ENCODE measurements at regions not wholly inside any gene's neighbourhood (a gene's known extent, or its start where the extent isn't known, plus 50 kb on each side); places are given as distances from the start of the nearest gene placed in this dataset.

DNA sequence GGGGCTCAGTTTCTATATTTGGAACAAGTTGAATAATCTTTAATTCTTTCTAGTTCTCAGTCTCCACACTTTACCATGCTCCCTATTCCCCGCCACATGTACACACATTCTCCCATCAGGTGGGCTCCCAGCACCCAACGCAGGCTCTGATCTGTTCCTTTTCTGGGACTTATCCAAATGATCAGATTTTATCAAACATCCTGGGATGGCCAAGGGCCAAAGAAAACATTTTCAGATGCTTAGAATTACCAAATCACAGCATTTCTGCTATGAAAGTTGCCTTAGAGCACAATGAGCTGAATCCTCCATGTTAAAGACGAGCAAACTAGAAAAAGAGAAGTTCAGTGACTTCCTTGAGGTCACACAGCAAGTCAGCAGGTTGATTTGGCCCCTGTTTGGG lies 153.4 kb downstream of the SEC61B start:
- Mint-ChIP-seq H3K36me3 (ENCODE audit: insufficient read depth in 1 of 3, low read depth in 3 of 3) (no peaks in the 10 kb centered on the region), H3K27me3 (ENCODE audit: low read depth) (peaks cover 3% of the 10 kb centered on the region; the same call in 1 of the 2 replicates), H3K9me3 (no peaks in the 10 kb centered on the region), H3K4me3 (no peak overlapping the region), H3K4me1 (peaks cover 5 to 12% of the 10 kb centered on the region in 2 experiments), H3K27ac (no peak overlapping the region)
- H3K4ac ChIP-seq (ENCODE audit: low read depth, low read length) = no peak overlapping the region
- H2BK20ac ChIP-seq (ENCODE audit: low read depth, low read length, poor library complexity, severe bottlenecking) = no peak overlapping the region
- no peaks in the 10 kb centered on the region for H3K79me2 ChIP-seq (ENCODE audit: insufficient read depth, low read length)
- H4K8ac ChIP-seq (replicated peaks; ENCODE audit: insufficient read length, low read depth, low read length) = no peak overlapping the region
- no peak overlapping the region for H3K56ac ChIP-seq (ENCODE audit: insufficient read length, low read depth, low read length)
- no peak overlapping the region for H2BK120ac ChIP-seq (ENCODE audit: low read depth, low read length, poor library complexity, severe bottlenecking)
- H4K5ac ChIP-seq (ENCODE audit: insufficient read length, low read depth, low read length) = no peak overlapping the region
- no peak overlapping the region for H3K14ac ChIP-seq (ENCODE audit: insufficient read depth, low read length)
- no peaks in the 10 kb centered on the region for H3K23me2 ChIP-seq (ENCODE audit: insufficient read length, low read depth, low read length, poor library complexity, severe bottlenecking)
- no peak overlapping the region for H2AFZ ChIP-seq (ENCODE audit: low read length)
- H3K27ac ChIP-seq (ENCODE audit: insufficient read length, low read depth, low read length) = no peak overlapping the region
- H3K9ac ChIP-seq (ENCODE audit: extremely low read depth, insufficient read length, low read length) = no peak overlapping the region
- H3K79me1 ChIP-seq (ENCODE audit: insufficient read depth, low read depth, low read length, poor library complexity, severe bottlenecking) = no peaks in the 10 kb centered on the region
- no CpG with 5 or more reads among the region's 3 CpGs for whole genome bisulfite sequencing (ENCODE audit: extremely low coverage, insufficient read length, low lambda C conversion rate)
- H3K9me3 ChIP-seq (ENCODE audit: control insufficient read depth, low read depth, low read length) = no peaks in the 10 kb centered on the region
- H3T11ph ChIP-seq (ENCODE audit: low read length) = no peak overlapping the region
- no peak for DNase-seq
- no peak overlapping the region for H3K4me2 ChIP-seq (ENCODE audit: insufficient read depth, insufficient read length, low read length)
- no peak for TF ChIP-seq CTCF (conservative IDR thresholded peaks at IDR 0.05)
- no peak overlapping the region for H2BK5ac ChIP-seq (ENCODE audit: insufficient read length, low read length)
- no peaks in the 10 kb centered on the region for H3K27me3 ChIP-seq (ENCODE audit: insufficient read depth, low read length)
- H2AK5ac ChIP-seq (ENCODE audit: insufficient read length, low read length) = no peak overlapping the region
- no peak overlapping the region for H3K18ac ChIP-seq (ENCODE audit: insufficient read length, low read depth, low read length)
- H2BK12ac ChIP-seq (ENCODE audit: insufficient read length, low read depth, low read length) = no peak overlapping the region
- no peak overlapping the region for H4K91ac ChIP-seq (ENCODE audit: insufficient read length, low read depth, low read length)
- no peaks in the 10 kb centered on the region for H4K20me1 ChIP-seq (ENCODE audit: control insufficient read depth, insufficient read depth, insufficient read length)
- no peak overlapping the region for H3K23ac ChIP-seq (ENCODE audit: insufficient read length, low read depth, low read length)
- H2BK15ac ChIP-seq (ENCODE audit: low read depth, low read length) = no peak overlapping the region
- no peaks in the 10 kb centered on the region for H3K4me1 ChIP-seq (ENCODE audit: insufficient read depth, low read length)
